Neural cell (in vitro differentiated cells): ENCODE measurements at regions not wholly inside any gene's neighbourhood (a gene's known extent, or its start where the extent isn't known, plus 50 kb on each side); places are given as distances from the start of the nearest gene placed in this dataset.
A peak's percentile ranks its signal among the peaks of the same experiment; 100 is the strongest.

ENCODE experiments used
- H2AFZ ChIP-seq: fragments of 200-600, 300-800 bp; sonication (generic), shearing (Covaris generic); 2 replicates; pipeline ENCODE4 v1.6.0; 2014; ENCODE audit warnings: low read depth, mild to moderate bottlenecking, antibody characterized with exemption, low read length, moderate library complexity
- H3F3A ChIP-seq: fragments of 200-600 bp; shearing (Covaris generic); 2 replicates; pipeline ENCODE4 v1.6.1; 2016; ENCODE audit warnings: mild to moderate bottlenecking, moderate library complexity, mixed read lengths, antibody characterized with exemption, low read length; ENCODE audit not compliant: insufficient read depth, poor library complexity, severe bottlenecking
- H3K27ac ChIP-seq: fragments of 200-600, 300-800 bp; sonication (generic), shearing (Covaris generic); 2 replicates; pipeline ENCODE4 v1.5.1; 2014; ENCODE audit warnings: mild to moderate bottlenecking, low read length, moderate library complexity
- H3K27me3 ChIP-seq: fragments of 300-800, 200-600 bp; sonication (generic), shearing (Covaris generic); 2 replicates; pipeline ENCODE4 v1.6.0; 2014; ENCODE audit warnings: mild to moderate bottlenecking, low read depth, low read length, moderate library complexity; ENCODE audit not compliant: insufficient read depth
- H3K36me3 ChIP-seq: fragments of 300-800, 200-600 bp; sonication (generic), shearing (Covaris generic); 2 replicates; pipeline ENCODE4 v1.5.1; 2014; ENCODE audit warnings: mild to moderate bottlenecking, antibody characterized with exemption, low read length, moderate library complexity; ENCODE audit not compliant: insufficient read depth
- H3K4me2 ChIP-seq: fragments of 300-800, 200-600 bp; sonication (generic), shearing (Covaris generic); 2 replicates; pipeline ENCODE4 v1.6.0; 2014; ENCODE audit warnings: mild to moderate bottlenecking, low read length
- H3K4me3 ChIP-seq: fragments of 300-800, 200-600 bp; sonication (generic), shearing (Covaris generic); 2 replicates; pipeline ENCODE4 v1.5.1; 2014; ENCODE audit warnings: mild to moderate bottlenecking, low read length, moderate library complexity
- H3K79me2 ChIP-seq: fragments of 200-600 bp; shearing (Covaris generic); replicated peaks from 2 replicates; pipeline ENCODE4 v1.6.0; 2014; ENCODE audit warnings: mild to moderate bottlenecking, low read length, moderate library complexity; ENCODE audit not compliant: insufficient read depth
- H3K9ac ChIP-seq: fragments of 300-800, 200-600 bp; sonication (generic), shearing (Covaris generic); 2 replicates; pipeline ENCODE4 v1.6.1; 2016; ENCODE audit warnings: mild to moderate bottlenecking, low read length, mixed read lengths
- H3K9me2 ChIP-seq: fragments of 200-600 bp; shearing (Covaris generic); 2 replicates; pipeline ENCODE4 v1.6.1; 2016; ENCODE audit warnings: mild to moderate bottlenecking, low read length, mixed read lengths; ENCODE audit not compliant: insufficient read depth
- H3K9me3 ChIP-seq: fragments of 200-600, 300-800 bp; sonication (generic), shearing (Covaris generic); 2 replicates; pipeline ENCODE4 v1.6.1; 2016; ENCODE audit warnings: mild to moderate bottlenecking, mixed run types, low read length, moderate library complexity, mixed read lengths
- H4K20me1 ChIP-seq: fragments of 200-600 bp; shearing (Covaris generic); 2 replicates; pipeline ENCODE4 v1.6.1; 2016; ENCODE audit warnings: mild to moderate bottlenecking, mixed run types; ENCODE audit not compliant: insufficient read depth
- EP300 ChIP-seq: fragments of 450-650 bp; conservative IDR thresholded peaks from 2 replicates; pipeline ENCODE4 v1.6.1; 2014; ENCODE audit warnings: antibody characterized with exemption, mild to moderate bottlenecking, moderate library complexity; ENCODE audit not compliant: poor library complexity, severe bottlenecking
- EZH2 ChIP-seq: fragments of 200-600, 300-800 bp; shearing (Covaris generic), sonication (generic); IDR thresholded peaks from 2 replicates; pipeline ENCODE4 v1.6.1; 2014; ENCODE audit warnings: antibody characterized with exemption, low read length, borderline replicate concordance, mild to moderate bottlenecking; ENCODE audit not compliant: insufficient read depth, poor library complexity, severe bottlenecking
- MXI1 ChIP-seq: fragments of 450-650 bp; conservative IDR thresholded peaks from 2 replicates; pipeline ENCODE4 v1.6.1; 2014; ENCODE audit warnings: antibody characterized with exemption, mild to moderate bottlenecking; ENCODE audit not compliant: poor library complexity, severe bottlenecking
- POLR2AphosphoS5 ChIP-seq: IDR thresholded peaks from 2 replicates; pipeline ENCODE4 v1.6.1; 2012
- RAD21 ChIP-seq: fragments of 450-650 bp; conservative IDR thresholded peaks from 2 replicates; pipeline ENCODE4 v1.6.1; 2014; ENCODE audit warnings: antibody characterized with exemption, mild to moderate bottlenecking, moderate library complexity
- REST ChIP-seq: IDR thresholded peaks from 2 replicates; pipeline ENCODE4 v1.6.1; 2012; ENCODE audit warnings: borderline replicate concordance
- SMC3 ChIP-seq: fragments of 450-650 bp; conservative IDR thresholded peaks from 2 replicates; pipeline ENCODE4 v1.6.1; 2014; ENCODE audit warnings: antibody characterized with exemption, mild to moderate bottlenecking, moderate library complexity; ENCODE audit not compliant: poor library complexity
- TAF1 ChIP-seq: IDR thresholded peaks from 2 replicates; pipeline ENCODE4 v1.6.1; 2012; ENCODE audit warnings: low read depth
- TF ChIP-seq, protein P1 (sequence below): fragments of 450-650 bp; IDR thresholded peaks from 2 replicates; pipeline ENCODE4 v1.5.1; 2014; ENCODE audit warnings: antibody characterized with exemption, mild to moderate bottlenecking, moderate library complexity; ENCODE audit not compliant: poor library complexity, severe bottlenecking

DNA sequence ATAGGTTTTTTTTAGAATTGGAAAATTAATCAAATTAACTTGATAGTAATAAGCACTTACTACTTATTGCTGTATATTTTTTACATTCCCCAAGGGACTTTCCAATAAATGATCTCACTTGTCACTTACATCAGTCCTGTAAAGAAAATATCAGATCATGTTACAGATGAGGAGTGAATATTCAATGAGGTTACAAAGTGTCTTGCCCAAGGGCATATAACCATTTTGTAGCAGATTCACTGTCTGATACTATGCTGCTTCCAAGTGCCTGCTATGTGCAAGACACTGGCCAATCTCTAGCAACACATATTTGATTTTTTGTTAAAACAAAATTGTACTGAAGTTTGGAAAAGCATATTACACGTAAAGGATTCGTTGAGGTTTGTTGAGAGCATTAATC lies 1287.7 kb downstream of the FAM133A start:
- Histone ChIP-seq H3K4me2 (no peak overlapping the region), H3F3A (no peaks in the 10 kb centered on the region), H4K20me1 (no peaks in the 10 kb centered on the region), H3K9me2 (no peaks in the 10 kb centered on the region), H3K9me3 (no peaks in the 10 kb centered on the region), H3K27ac (no peak overlapping the region), H3K9ac (no peak overlapping the region), H2AFZ (no peak overlapping the region), H3K27me3 (no peaks in the 10 kb centered on the region), H3K4me3 (peak overlapping the region; percentile 15), H3K36me3 (no peaks in the 10 kb centered on the region), H3K79me2 (no peaks in the 10 kb centered on the region)
- TF ChIP-seq EZH2 = no peak

- H3K9me2 ChIP-seq = no peaks in the 10 kb centered on the region
- TF ChIP-seq TAF1 = no peak
- TF ChIP-seq SMC3 = no peak
- TF ChIP-seq, protein P1, sequence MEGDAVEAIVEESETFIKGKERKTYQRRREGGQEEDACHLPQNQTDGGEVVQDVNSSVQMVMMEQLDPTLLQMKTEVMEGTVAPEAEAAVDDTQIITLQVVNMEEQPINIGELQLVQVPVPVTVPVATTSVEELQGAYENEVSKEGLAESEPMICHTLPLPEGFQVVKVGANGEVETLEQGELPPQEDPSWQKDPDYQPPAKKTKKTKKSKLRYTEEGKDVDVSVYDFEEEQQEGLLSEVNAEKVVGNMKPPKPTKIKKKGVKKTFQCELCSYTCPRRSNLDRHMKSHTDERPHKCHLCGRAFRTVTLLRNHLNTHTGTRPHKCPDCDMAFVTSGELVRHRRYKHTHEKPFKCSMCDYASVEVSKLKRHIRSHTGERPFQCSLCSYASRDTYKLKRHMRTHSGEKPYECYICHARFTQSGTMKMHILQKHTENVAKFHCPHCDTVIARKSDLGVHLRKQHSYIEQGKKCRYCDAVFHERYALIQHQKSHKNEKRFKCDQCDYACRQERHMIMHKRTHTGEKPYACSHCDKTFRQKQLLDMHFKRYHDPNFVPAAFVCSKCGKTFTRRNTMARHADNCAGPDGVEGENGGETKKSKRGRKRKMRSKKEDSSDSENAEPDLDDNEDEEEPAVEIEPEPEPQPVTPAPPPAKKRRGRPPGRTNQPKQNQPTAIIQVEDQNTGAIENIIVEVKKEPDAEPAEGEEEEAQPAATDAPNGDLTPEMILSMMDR = no peak
- TF ChIP-seq EZH2 = no peak
- TF ChIP-seq RAD21 = no peak
- no peaks in the 10 kb centered on the region for H3K9me3 ChIP-seq
Measured at GRCh38 chrX:94977562-94977961, 1303.6 kb downstream of the FAM133A start.

DNA sequence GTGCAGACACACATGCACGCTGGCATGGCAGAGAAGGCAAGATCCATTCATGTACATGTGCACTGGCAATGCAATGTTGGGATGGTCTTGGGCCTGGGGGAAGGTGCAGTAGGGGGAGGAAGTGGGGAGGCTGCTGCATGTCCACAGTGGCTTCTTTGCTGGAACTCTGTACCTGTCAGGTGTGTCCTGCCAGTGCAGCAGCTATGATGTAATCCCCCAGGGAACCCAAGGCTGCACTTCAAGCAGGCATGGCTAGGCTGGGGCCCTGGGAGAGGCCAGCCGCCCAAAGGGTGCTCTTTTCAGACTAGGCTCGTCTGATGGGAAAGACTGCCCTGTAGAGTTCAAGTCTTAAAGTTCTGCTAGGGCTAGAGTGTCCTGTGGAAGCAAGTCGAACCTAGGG lies 1304.0 kb downstream of the FAM133A start:
- H3K27me3 ChIP-seq = no peaks in the 10 kb centered on the region

More at GRCh38 chrX:94977562-94977961, 1303.6 kb downstream of the FAM133A start:
- Histone ChIP-seq H3K4me2 (no peak overlapping the region), H3K36me3 (no peaks in the 10 kb centered on the region), H3K27me3 (no peaks in the 10 kb centered on the region), H3K27ac (no peak overlapping the region), H4K20me1 (no peaks in the 10 kb centered on the region), H3F3A (no peaks in the 10 kb centered on the region), H2AFZ (no peak overlapping the region), H3K4me3 (no peak overlapping the region), H3K79me2 (no peaks in the 10 kb centered on the region), H3K9ac (no peak overlapping the region)

More for the DNA sequence above, 1304.0 kb downstream of the FAM133A start:
- H3K9ac ChIP-seq = no peak overlapping the region
- H3K4me3 ChIP-seq = no peak overlapping the region
- no peaks in the 10 kb centered on the region for H3K79me2 ChIP-seq
- TF ChIP-seq SMC3 (no peak), RAD21 (no peak), MXI1 (no peak), EP300 (no peak), EZH2 (no peak), POLR2AphosphoS5 (no peak), TAF1 (no peak), REST (no peak)
- TF ChIP-seq, protein P1 = no peak
- H3F3A ChIP-seq = no peaks in the 10 kb centered on the region
- H4K20me1 ChIP-seq = no peaks in the 10 kb centered on the region
- no peaks in the 10 kb centered on the region for H3K9me3 ChIP-seq
- H3K4me2 ChIP-seq = no peak overlapping the region
- H3K9me2 ChIP-seq = no peaks in the 10 kb centered on the region
- H3K36me3 ChIP-seq = no peaks in the 10 kb centered on the region
- no peak overlapping the region for H3K27ac ChIP-seq
- H2AFZ ChIP-seq = no peak overlapping the region
